ENCODE measurements at regions not wholly inside any gene's neighbourhood (a gene's known extent, or its start where the extent isn't known, plus 50 kb on each side); places are given as distances from the start of the nearest gene placed in this dataset.

- Mint-ChIP-seq H3K4me1 (ENCODE audit: low read depth) (peaks cover 19% of the 10 kb centered on the region), H3K4me3 (no peak overlapping the region), H3K27ac (no peak overlapping the region), H3K36me3 (ENCODE audit: low read depth) (no peaks in the 10 kb centered on the region), H3K9me3 (no peaks in the 10 kb centered on the region), H3K27me3 (peaks cover 32% of the 10 kb centered on the region)
- ATAC-seq, result no peak
- intact Hi-C loops (cut with micrococcal nuclease), result no loop called here
- TF ChIP-seq CTCF (IDR thresholded peaks at IDR 0.05), result no peak
- CTCF ChIA-PET, result no interaction called here
- DNase-seq, result no peak
- POLR2A ChIA-PET, result no interaction called here
Observed at GRCh38 chr1:199936441-199936840, 91.1 kb upstream of the NR5A2 start.

GRCh38 chr1:199937161-199937560 is 90.3 kb upstream of the NR5A2 start:
- no peak overlapping the region for H3K27ac Mint-ChIP-seq
- H3K4me3 Mint-ChIP-seq, result no peak overlapping the region
- H3K4me1 Mint-ChIP-seq (ENCODE audit: low read depth), result peaks cover 16% of the 10 kb centered on the region
- no peaks in the 10 kb centered on the region for H3K9me3 Mint-ChIP-seq
- no peaks in the 10 kb centered on the region for H3K36me3 Mint-ChIP-seq (ENCODE audit: low read depth)
- intact Hi-C loops (cut with micrococcal nuclease), result no loop called here
- ATAC-seq, result no peak
- no peak for TF ChIP-seq CTCF (IDR thresholded peaks at IDR 0.05)
- DNase-seq, result no peak
- POLR2A ChIA-PET, result no interaction called here
- H3K27me3 Mint-ChIP-seq, result peaks cover 30% of the 10 kb centered on the region
- CTCF ChIA-PET, result no interaction called here

GRCh38 chr1:199937661-199938060 is 89.8 kb upstream of the NR5A2 start:
- intact Hi-C loops (cut with micrococcal nuclease), result no loop called here
- no peak for DNase-seq
- Mint-ChIP-seq H3K27me3 (peaks cover 30% of the 10 kb centered on the region), H3K4me1 (ENCODE audit: low read depth) (peaks cover 13% of the 10 kb centered on the region), H3K9me3 (no peaks in the 10 kb centered on the region), H3K27ac (no peak overlapping the region), H3K36me3 (ENCODE audit: low read depth) (no peaks in the 10 kb centered on the region), H3K4me3 (no peak overlapping the region)
- ChIA-PET POLR2A (no interaction called here), CTCF (no interaction called here)
- no peak for ATAC-seq
- TF ChIP-seq CTCF (IDR thresholded peaks at IDR 0.05), result no peak

GRCh38 chr1:199944986-199945385 is 82.5 kb upstream of the NR5A2 start:
- Mint-ChIP-seq H3K4me3 (no peak overlapping the region), H3K27me3 (peaks cover 40% of the 10 kb centered on the region), H3K9me3 (no peaks in the 10 kb centered on the region), H3K27ac (no peak overlapping the region), H3K36me3 (ENCODE audit: low read depth) (no peaks in the 10 kb centered on the region), H3K4me1 (ENCODE audit: low read depth) (peaks cover 15% of the 10 kb centered on the region)
- no peak for TF ChIP-seq CTCF (IDR thresholded peaks at IDR 0.05)
- intact Hi-C loops (cut with micrococcal nuclease), result loop anchor here (10.0 kb wide), 1 partner anchor 90 kb away; no protein-coding TSS in a partner anchor
- DNase-seq (no peak), ATAC-seq (no peak)
- POLR2A ChIA-PET, result no interaction called here
- CTCF ChIA-PET, result no interaction called here

GRCh38 chr1:199945591-199945990 is 81.9 kb upstream of the NR5A2 start:
- CTCF ChIA-PET, result no interaction called here
- TF ChIP-seq CTCF (IDR thresholded peaks at IDR 0.05), result no peak
- Mint-ChIP-seq H3K27me3 (peaks cover 40% of the 10 kb centered on the region), H3K4me3 (no peak overlapping the region), H3K27ac (no peak overlapping the region), H3K4me1 (ENCODE audit: low read depth) (peaks cover 13% of the 10 kb centered on the region), H3K36me3 (ENCODE audit: low read depth) (no peaks in the 10 kb centered on the region), H3K9me3 (no peaks in the 10 kb centered on the region)
- DNase-seq (no peak), ATAC-seq (no peak)
- intact Hi-C loops (cut with micrococcal nuclease), result loop anchor here (10.0 kb wide), 1 partner anchor 89 kb away; no protein-coding TSS in a partner anchor
- POLR2A ChIA-PET, result interaction anchor here (1.1 kb wide), 1 partner anchor 208 kb away, joined by 3 read pairs; no protein-coding TSS in a partner anchor

Measured in activated CD8-positive, alpha-beta T cell treated with anti-CD3 and anti-CD28 coated beads for 36 hours (primary cell).